Prostate gland (tissue), 2 donors: ENCODE measurements at regions not wholly inside any gene's neighbourhood (a gene's known extent, or its start where the extent isn't known, plus 50 kb on each side); places are given as distances from the start of the nearest gene placed in this dataset.

Experiments used
- DNase-seq: peaks from one replicate; pipeline ENCODE4 v3.0.0-alpha.2; 2019; ENCODE audit warnings: low spot score
- H3K27ac ChIP-seq, 2 donors: fragments of 200-600 bp; sonication (generic); 2 replicates each; pipeline ENCODE4 v1.5.1; 2017 to 2019
- H3K27me3 ChIP-seq: fragments of 200-600 bp; sonication (generic); replicated peaks from 2 replicates; pipeline ENCODE4 v1.5.1; 2019; ENCODE audit not compliant: insufficient read depth
- H3K36me3 ChIP-seq, 2 donors: fragments of 200-600 bp; sonication (generic); 1 replicate in 1 of 2; 2 replicates in 1 of 2; pipeline versions ENCODE4 v1.5.1 to v1.8.1; 2017 to 2019
- H3K4me1 ChIP-seq: fragments of 200-600 bp; sonication (generic); replicated peaks from 2 replicates; pipeline ENCODE4 v1.5.1; 2019
- H3K4me3 ChIP-seq, 2 donors: fragments of 200-600 bp; sonication (generic); 2 replicates each; pipeline ENCODE4 v1.5.1; 2017 to 2019
- H3K9me3 ChIP-seq: fragments of 200-600 bp; sonication (generic); 2 replicates; pipeline ENCODE4 v1.5.1; 2017
- CTCF ChIP-seq, 4 experiments: fragments of 200-600 bp in 2 of 4; fragments of 450-650 bp in 2 of 4; sonication (generic) in 2 of 4; IDR thresholded peaks; 1 replicate in 3 of 4; 2 replicates in 1 of 4; pipeline ENCODE4 v1.5.1; 2016 to 2019; ENCODE audit warnings: antibody characterized with exemption in 4 of 4, mild to moderate bottlenecking in 2 of 4, moderate library complexity in 2 of 4
- POLR2A ChIP-seq: fragments of 450-650 bp; IDR thresholded peaks from one replicate; pipeline ENCODE4 v1.6.1; 2016; ENCODE audit warnings: antibody characterized with exemption, mild to moderate bottlenecking
- POLR2AphosphoS5 ChIP-seq: sonication (generic); formaldehyde crosslinking; IDR thresholded peaks from one replicate; pipeline ENCODE4 v1.6.1; 2017; ENCODE audit warnings: antibody characterized with exemption
- WGBS: methylation state at CpG from one replicate; pipeline ENCODE4 v1.1.5; 2018; 5-methylcytosine and 5-hydroxymethylcytosine counted together
- intact Hi-C: fragments of 100-400 bp; cut with DNase I; formaldehyde crosslinking; loops from one replicate; pipeline ENCODE4 v1.14.2; 2022

DNA sequence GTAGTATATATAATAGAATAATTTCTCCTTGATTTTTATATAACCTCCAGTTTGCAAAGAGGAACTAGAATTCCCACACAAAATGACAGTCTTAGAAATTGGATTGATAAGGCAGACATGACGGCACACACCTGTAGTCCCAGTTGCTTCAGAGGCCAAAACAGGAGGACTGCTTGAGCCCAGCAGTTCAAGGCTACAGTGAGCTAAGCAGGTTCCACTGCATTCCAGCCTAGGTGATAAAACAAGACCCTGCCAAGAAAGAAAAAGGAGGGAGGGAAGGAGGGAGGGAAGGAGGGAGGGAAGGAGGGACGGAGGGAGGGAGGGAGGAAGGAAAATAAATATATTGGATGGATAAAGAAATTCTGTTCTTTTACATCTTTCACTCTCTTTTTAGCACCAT, 77.6 kb upstream of the SASH1 start:
- Histone ChIP-seq H3K27ac (no peak overlapping the region), H3K4me3 (no peak overlapping the region), H3K27me3 (no peaks in the 10 kb centered on the region), H3K4me1 (no peaks in the 10 kb centered on the region), H3K9me3 (no peaks in the 10 kb centered on the region), H3K36me3 (no peaks in the 10 kb centered on the region)
- peak; percentile 53 for DNase-seq
- 43% methylated on average over 2 of the region's 2 CpGs for WGBS
- intact Hi-C loops: no loop called here
- TF ChIP-seq POLR2AphosphoS5 (peak; percentile 27), POLR2A (no peak)

GRCh38 chr6:148269386-148269785, 73.3 kb upstream of the SASH1 start:
- no peak for TF ChIP-seq CTCF (IDR thresholded peaks at IDR 0.05)
- no peak for TF ChIP-seq POLR2A
- TF ChIP-seq POLR2AphosphoS5: no peak
- Histone ChIP-seq H3K27ac (no peak overlapping the region), H3K4me1 (no peaks in the 10 kb centered on the region), H3K36me3 (no peaks in the 10 kb centered on the region), H3K9me3 (no peaks in the 10 kb centered on the region), H3K4me3 (no peak overlapping the region), H3K27me3 (no peaks in the 10 kb centered on the region)
- WGBS: 63% methylated on average over 3 of the region's 3 CpGs
- DNase-seq: no peak
- intact Hi-C loops: no loop called here

- intact Hi-C loops: no loop called here
- Histone ChIP-seq H3K27ac (no peak overlapping the region), H3K36me3 (no peaks in the 10 kb centered on the region), H3K27me3 (no peaks in the 10 kb centered on the region), H3K4me1 (no peaks in the 10 kb centered on the region), H3K4me3 (no peak overlapping the region), H3K9me3 (no peaks in the 10 kb centered on the region)
- no peak for DNase-seq
- TF ChIP-seq POLR2AphosphoS5 (no peak), POLR2A (no peak), CTCF (IDR thresholded peaks at IDR 0.05) (no peak)
- 69% methylated on average over 11 of the region's 11 CpGs for WGBS
Observed at GRCh38 chr6:148271711-148272439, 70.8 kb upstream of the SASH1 start.

DNA sequence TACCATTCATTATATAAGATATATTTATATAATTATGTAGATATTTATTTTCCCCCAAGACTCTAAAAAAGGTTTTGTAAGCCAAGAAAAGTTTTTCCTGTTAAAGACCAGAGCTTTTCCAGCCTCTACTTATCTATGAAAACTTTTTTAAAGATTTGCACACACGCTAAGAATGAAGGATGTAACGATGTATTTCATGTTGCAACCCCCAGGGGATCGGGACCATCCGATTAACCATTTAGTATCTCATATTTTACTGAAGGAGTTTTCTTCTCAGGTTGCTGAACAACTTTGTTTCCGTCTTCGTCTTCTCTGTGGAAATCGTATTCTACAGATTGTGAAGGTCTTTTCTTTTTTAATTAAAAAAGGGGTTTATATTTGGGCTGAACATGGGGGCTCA, 70.0 kb upstream of the SASH1 start:
- no peak for DNase-seq
- Histone ChIP-seq H3K36me3 (no peaks in the 10 kb centered on the region), H3K9me3 (no peaks in the 10 kb centered on the region), H3K4me3 (no peak overlapping the region), H3K27ac (no peak overlapping the region), H3K27me3 (no peaks in the 10 kb centered on the region), H3K4me1 (no peaks in the 10 kb centered on the region)
- WGBS: 81% methylated on average over 7 of the region's 7 CpGs
- TF ChIP-seq POLR2A: no peak
- no peak for TF ChIP-seq POLR2AphosphoS5
- no peak for TF ChIP-seq CTCF (IDR thresholded peaks at IDR 0.05)
- intact Hi-C loops: no loop called here

DNA sequence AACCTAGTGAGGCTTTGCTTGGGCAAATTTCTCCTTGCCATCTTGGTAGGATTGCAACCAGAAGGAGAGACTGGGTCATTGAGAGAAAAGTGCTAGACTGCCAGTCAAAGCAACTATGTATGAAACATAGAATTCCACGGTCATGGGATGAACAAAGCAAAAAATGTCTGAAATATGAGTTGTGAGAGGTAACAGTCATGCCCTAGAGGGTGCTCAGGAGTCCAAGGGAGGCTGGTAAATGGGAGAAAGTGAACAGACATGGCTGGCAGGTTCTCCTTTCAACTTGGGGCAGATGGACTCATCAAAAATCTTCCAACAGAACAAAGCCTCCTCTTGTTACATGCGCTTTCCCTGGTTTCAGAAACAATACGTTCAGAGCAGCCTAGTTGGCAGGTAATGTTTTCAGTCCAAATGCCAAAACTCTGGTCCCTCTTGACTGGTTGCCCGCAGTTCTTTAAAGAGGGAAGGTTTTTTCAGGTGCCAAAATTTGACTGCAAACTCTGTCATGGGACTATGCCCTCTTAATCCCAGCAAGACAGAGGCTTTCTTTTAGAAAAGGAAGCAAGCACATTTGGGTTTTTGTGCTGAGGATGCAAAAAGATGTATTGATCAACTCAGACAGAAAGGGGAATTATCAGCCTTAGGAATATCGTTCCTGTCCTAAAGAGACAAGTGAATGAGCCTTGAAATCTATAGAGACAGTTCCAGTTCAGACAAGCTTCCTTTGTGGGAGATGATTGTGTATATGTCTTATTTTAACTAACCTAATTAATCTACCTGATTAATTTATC, 68.5 kb upstream of the SASH1 start:
- DNase-seq: no peak
- Histone ChIP-seq H3K36me3 (no peaks in the 10 kb centered on the region), H3K4me1 (no peaks in the 10 kb centered on the region), H3K27ac (no peak overlapping the region), H3K27me3 (no peaks in the 10 kb centered on the region), H3K4me3 (no peak overlapping the region), H3K9me3 (no peaks in the 10 kb centered on the region)
- TF ChIP-seq POLR2AphosphoS5 (no peak), CTCF (IDR thresholded peaks at IDR 0.05) (no peak), POLR2A (no peak)
- intact Hi-C loops: no loop called here
- 50% methylated on average over 5 of the region's 5 CpGs for WGBS
